ENCODE measurements at regions not wholly inside any gene's neighbourhood (a gene's known extent, or its start where the extent isn't known, plus 50 kb on each side); places are given as distances from the start of the nearest gene placed in this dataset.
A peak's percentile ranks its signal among the peaks of the same experiment; 100 is the strongest.

- no peaks in the 10 kb centered on the region for H3K36me3 ChIP-seq (replicated peaks in 1 of 2; ENCODE audit: insufficient read depth in 1 of 2, low read depth in 2 of 2)
- WGBS, 2 donors = 2 to 6% methylated on average over 1 of the region's 1 CpG
- no peak for DNase-seq
- H3K4me1 ChIP-seq = no peaks in the 10 kb centered on the region
- H3K4me3 ChIP-seq = no peak overlapping the region
- H3K27ac ChIP-seq = no peak overlapping the region
- no peak for ATAC-seq
- H3K27me3 ChIP-seq = no peaks in the 10 kb centered on the region
- intact Hi-C loops (cut with DNase I) = no loop called here
- TF ChIP-seq CTCF (IDR thresholded peaks at IDR 0.05) (peak in 5 of 7 experiments; percentile 23 to 49 (median 38)), POLR2A (IDR thresholded peaks at IDR 0.05) (no peak)
- H3K9me3 ChIP-seq = no peaks in the 10 kb centered on the region
Measured at GRCh38 chr7:46776790-46777189, 805.1 kb downstream of the TNS3 start.

GRCh38 chr7:46775776-46776175 is 806.1 kb downstream of the TNS3 start:
- H3K4me1 ChIP-seq = no peaks in the 10 kb centered on the region
- H3K4me3 ChIP-seq = no peak overlapping the region
- ATAC-seq (no peak), DNase-seq (no peak)
- H3K9me3 ChIP-seq = no peaks in the 10 kb centered on the region
- 19 to 34% methylated on average over 2 of the region's 2 CpGs for WGBS, 2 donors
- H3K36me3 ChIP-seq (replicated peaks in 1 of 2; ENCODE audit: insufficient read depth in 1 of 2, low read depth in 2 of 2) = no peaks in the 10 kb centered on the region
- intact Hi-C loops (cut with DNase I) = no loop called here
- TF ChIP-seq POLR2A (IDR thresholded peaks at IDR 0.05) = no peak
- TF ChIP-seq CTCF (IDR thresholded peaks at IDR 0.05) = no peak
- no peaks in the 10 kb centered on the region for H3K27me3 ChIP-seq
- no peak overlapping the region for H3K27ac ChIP-seq

GRCh38 chr7:46775020-46775419 is 806.9 kb downstream of the TNS3 start:
- 79 to 83% methylated on average over 1 of the region's 1 CpG for WGBS, 2 donors
- Histone ChIP-seq H3K36me3 (replicated peaks in 1 of 2; ENCODE audit: insufficient read depth in 1 of 2, low read depth in 2 of 2) (no peaks in the 10 kb centered on the region), H3K27ac (no peak overlapping the region), H3K9me3 (no peaks in the 10 kb centered on the region), H3K4me3 (no peak overlapping the region), H3K4me1 (no peaks in the 10 kb centered on the region), H3K27me3 (no peaks in the 10 kb centered on the region)
- DNase-seq (no peak), ATAC-seq (no peak)
- intact Hi-C loops (cut with DNase I) = no loop called here
- TF ChIP-seq POLR2A (IDR thresholded peaks at IDR 0.05) (no peak), CTCF (IDR thresholded peaks at IDR 0.05) (no peak)

- H3K27ac ChIP-seq = no peak overlapping the region
- 90 to 92% methylated on average over 1 of the region's 1 CpG for WGBS, 2 donors
Measured at GRCh38 chr7:46774515-46774914, 807.4 kb downstream of the TNS3 start.

More at GRCh38 chr7:46774515-46774914, 807.4 kb downstream of the TNS3 start:
- Histone ChIP-seq H3K36me3 (replicated peaks in 1 of 2; ENCODE audit: insufficient read depth in 1 of 2, low read depth in 2 of 2) (no peaks in the 10 kb centered on the region), H3K9me3 (no peaks in the 10 kb centered on the region), H3K27me3 (no peaks in the 10 kb centered on the region), H3K4me1 (no peaks in the 10 kb centered on the region), H3K4me3 (no peak overlapping the region)
- intact Hi-C loops (cut with DNase I) = no loop called here
- TF ChIP-seq CTCF (IDR thresholded peaks at IDR 0.05) (no peak), POLR2A (IDR thresholded peaks at IDR 0.05) (no peak)
- DNase-seq (no peak), ATAC-seq (no peak)
